ENCODE measurements at regions not wholly inside any gene's neighbourhood (a gene's known extent, or its start where the extent isn't known, plus 50 kb on each side); places are given as distances from the start of the nearest gene placed in this dataset.

DNA sequence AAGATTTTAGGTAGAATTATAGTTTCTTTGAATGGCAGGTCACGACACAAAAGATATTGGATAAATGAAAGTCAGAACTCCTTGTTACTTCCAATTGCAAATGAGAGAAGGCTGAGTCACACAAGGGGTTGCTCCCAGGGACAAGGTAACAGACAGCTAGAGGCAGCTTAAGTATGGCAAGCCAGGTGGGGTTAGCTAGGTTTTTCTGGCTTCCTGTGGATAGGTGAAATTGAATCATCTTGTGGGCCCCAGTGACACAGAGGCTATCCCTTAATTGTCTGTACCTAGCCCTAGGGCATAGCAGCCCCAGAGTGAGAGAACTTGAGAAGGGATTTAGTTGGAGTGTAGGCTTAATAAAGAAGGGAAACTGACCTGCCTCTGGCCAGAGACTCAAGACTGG is 407.7 kb upstream of the SLC8A1 start:
- TF ChIP-seq MAFK (IDR thresholded peaks at IDR 0.05; ENCODE audit: partially characterized antibody) (no peak), HOXB13 (CRISPR knock-in tag; IDR thresholded peaks at IDR 0.05; ENCODE audit: low read depth) (no peak), EP300 (IDR thresholded peaks at IDR 0.05) (no peak), RCOR1 (IDR thresholded peaks at IDR 0.05; ENCODE audit: low read depth, low read length) (no peak), BHLHE40 (IDR thresholded peaks at IDR 0.05; ENCODE audit: low read depth, low read length) (no peak), RFX5 (IDR thresholded peaks at IDR 0.05) (no peak), RAD21 (conservative IDR thresholded peaks at IDR 0.05 in 1 of 2, IDR thresholded peaks at IDR 0.05 in 1 of 2) (no peak), SREBF2 (IDR thresholded peaks at IDR 0.05) (no peak), HOXB5 (CRISPR knock-in tag; IDR thresholded peaks at IDR 0.05) (no peak), TP53 (CRISPR knock-in tag; IDR thresholded peaks at IDR 0.05) (no peak), CEBPB (IDR thresholded peaks at IDR 0.05) (no peak), FOXS1 (CRISPR knock-in tag; IDR thresholded peaks at IDR 0.05) (no peak), JUNB (IDR thresholded peaks at IDR 0.05) (no peak), PHF8 (IDR thresholded peaks at IDR 0.05; ENCODE audit: borderline replicate concordance, low read depth) (no peak), POLR2AphosphoS2 (conservative IDR thresholded peaks at IDR 0.05; ENCODE audit: low read length) (no peak)
- TF ChIP-seq, protein P1, sequence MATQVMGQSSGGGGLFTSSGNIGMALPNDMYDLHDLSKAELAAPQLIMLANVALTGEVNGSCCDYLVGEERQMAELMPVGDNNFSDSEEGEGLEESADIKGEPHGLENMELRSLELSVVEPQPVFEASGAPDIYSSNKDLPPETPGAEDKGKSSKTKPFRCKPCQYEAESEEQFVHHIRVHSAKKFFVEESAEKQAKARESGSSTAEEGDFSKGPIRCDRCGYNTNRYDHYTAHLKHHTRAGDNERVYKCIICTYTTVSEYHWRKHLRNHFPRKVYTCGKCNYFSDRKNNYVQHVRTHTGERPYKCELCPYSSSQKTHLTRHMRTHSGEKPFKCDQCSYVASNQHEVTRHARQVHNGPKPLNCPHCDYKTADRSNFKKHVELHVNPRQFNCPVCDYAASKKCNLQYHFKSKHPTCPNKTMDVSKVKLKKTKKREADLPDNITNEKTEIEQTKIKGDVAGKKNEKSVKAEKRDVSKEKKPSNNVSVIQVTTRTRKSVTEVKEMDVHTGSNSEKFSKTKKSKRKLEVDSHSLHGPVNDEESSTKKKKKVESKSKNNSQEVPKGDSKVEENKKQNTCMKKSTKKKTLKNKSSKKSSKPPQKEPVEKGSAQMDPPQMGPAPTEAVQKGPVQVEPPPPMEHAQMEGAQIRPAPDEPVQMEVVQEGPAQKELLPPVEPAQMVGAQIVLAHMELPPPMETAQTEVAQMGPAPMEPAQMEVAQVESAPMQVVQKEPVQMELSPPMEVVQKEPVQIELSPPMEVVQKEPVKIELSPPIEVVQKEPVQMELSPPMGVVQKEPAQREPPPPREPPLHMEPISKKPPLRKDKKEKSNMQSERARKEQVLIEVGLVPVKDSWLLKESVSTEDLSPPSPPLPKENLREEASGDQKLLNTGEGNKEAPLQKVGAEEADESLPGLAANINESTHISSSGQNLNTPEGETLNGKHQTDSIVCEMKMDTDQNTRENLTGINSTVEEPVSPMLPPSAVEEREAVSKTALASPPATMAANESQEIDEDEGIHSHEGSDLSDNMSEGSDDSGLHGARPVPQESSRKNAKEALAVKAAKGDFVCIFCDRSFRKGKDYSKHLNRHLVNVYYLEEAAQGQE (IDR thresholded peaks at IDR 0.05): no peak
- TF ChIP-seq, protein P2, sequence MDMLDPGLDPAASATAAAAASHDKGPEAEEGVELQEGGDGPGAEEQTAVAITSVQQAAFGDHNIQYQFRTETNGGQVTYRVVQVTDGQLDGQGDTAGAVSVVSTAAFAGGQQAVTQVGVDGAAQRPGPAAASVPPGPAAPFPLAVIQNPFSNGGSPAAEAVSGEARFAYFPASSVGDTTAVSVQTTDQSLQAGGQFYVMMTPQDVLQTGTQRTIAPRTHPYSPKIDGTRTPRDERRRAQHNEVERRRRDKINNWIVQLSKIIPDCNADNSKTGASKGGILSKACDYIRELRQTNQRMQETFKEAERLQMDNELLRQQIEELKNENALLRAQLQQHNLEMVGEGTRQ (IDR thresholded peaks at IDR 0.05): no peak
- WGBS (ENCODE audit: missing lambda C conversion rate): 0% methylated on average over 1 of the region's 1 CpG
- ATAC-seq (no peak), DNase-seq (ENCODE audit: low read depth in 1 of 2, low spot score in 1 of 2) (no peak), FAIRE-seq (no peak)
- no peak overlapping the region for H3K27ac ChIP-seq
- ChIA-PET CTCF (no interaction called here), POLR2A (no interaction called here)
- no peaks in the 10 kb centered on the region for H3K9me3 ChIP-seq
- H3K4me1 ChIP-seq: no peaks in the 10 kb centered on the region
- no peak overlapping the region for H3K4me3 ChIP-seq
- no peak overlapping the region for H3K4me2 ChIP-seq

DNA sequence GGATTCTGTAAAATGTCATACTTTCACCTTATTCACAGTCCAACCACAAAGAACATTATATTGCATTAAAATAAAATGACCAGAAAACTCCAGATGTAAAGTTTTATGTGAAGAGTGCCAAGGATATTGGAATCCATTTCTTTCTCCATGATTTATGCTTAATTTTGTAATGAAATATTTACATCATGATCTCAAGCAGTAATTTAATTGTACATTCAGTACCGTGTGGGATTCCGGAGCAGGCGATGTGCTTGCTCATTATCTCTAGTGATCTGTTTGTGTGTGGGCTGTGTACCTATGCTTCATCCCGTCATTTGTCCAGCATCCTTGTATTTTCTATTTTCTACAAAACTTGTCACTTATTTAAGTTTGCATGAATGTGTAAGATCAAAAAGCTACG is 415.9 kb upstream of the SLC8A1 start:
- TF ChIP-seq, protein P3, sequence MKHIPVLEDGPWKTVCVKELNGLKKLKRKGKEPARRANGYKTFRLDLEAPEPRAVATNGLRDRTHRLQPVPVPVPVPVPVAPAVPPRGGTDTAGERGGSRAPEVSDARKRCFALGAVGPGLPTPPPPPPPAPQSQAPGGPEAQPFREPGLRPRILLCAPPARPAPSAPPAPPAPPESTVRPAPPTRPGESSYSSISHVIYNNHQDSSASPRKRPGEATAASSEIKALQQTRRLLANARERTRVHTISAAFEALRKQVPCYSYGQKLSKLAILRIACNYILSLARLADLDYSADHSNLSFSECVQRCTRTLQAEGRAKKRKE (CRISPR knock-in tag; IDR thresholded peaks at IDR 0.05; ENCODE audit: low read depth): no peak
- TF ChIP-seq EHF (CRISPR knock-in tag; IDR thresholded peaks at IDR 0.05): no peak
- TF ChIP-seq SREBF2 (IDR thresholded peaks at IDR 0.05): no peak
- no peak for TF ChIP-seq EP300 (IDR thresholded peaks at IDR 0.05)
- no peak for TF ChIP-seq TFCP2L1 (CRISPR knock-in tag; IDR thresholded peaks at IDR 0.05)
- TF ChIP-seq, protein P4, sequence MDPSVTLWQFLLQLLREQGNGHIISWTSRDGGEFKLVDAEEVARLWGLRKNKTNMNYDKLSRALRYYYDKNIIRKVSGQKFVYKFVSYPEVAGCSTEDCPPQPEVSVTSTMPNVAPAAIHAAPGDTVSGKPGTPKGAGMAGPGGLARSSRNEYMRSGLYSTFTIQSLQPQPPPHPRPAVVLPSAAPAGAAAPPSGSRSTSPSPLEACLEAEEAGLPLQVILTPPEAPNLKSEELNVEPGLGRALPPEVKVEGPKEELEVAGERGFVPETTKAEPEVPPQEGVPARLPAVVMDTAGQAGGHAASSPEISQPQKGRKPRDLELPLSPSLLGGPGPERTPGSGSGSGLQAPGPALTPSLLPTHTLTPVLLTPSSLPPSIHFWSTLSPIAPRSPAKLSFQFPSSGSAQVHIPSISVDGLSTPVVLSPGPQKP (IDR thresholded peaks at IDR 0.05; ENCODE audit: low read depth, low read length): no peak
- TF ChIP-seq HOXB13 (CRISPR knock-in tag; IDR thresholded peaks at IDR 0.05; ENCODE audit: low read depth): no peak
- TF ChIP-seq, protein P5, sequence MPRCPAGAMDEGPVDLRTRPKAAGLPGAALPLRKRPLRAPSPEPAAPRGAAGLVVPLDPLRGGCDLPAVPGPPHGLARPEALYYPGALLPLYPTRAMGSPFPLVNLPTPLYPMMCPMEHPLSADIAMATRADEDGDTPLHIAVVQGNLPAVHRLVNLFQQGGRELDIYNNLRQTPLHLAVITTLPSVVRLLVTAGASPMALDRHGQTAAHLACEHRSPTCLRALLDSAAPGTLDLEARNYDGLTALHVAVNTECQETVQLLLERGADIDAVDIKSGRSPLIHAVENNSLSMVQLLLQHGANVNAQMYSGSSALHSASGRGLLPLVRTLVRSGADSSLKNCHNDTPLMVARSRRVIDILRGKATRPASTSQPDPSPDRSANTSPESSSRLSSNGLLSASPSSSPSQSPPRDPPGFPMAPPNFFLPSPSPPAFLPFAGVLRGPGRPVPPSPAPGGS (IDR thresholded peaks at IDR 0.05): no peak
- TF ChIP-seq BHLHE40 (IDR thresholded peaks at IDR 0.05; ENCODE audit: low read depth, low read length): no peak
- no peak for TF ChIP-seq RNF2 (IDR thresholded peaks at IDR 0.05; ENCODE audit: borderline replicate concordance, low read depth)
- TF ChIP-seq PHF8 (IDR thresholded peaks at IDR 0.05; ENCODE audit: borderline replicate concordance, low read depth): no peak
- TF ChIP-seq RCOR1 (IDR thresholded peaks at IDR 0.05; ENCODE audit: low read depth, low read length): no peak
- no peak for TF ChIP-seq ZFP36 (IDR thresholded peaks at IDR 0.05; ENCODE audit: borderline replicate concordance, partially characterized antibody)
- TF ChIP-seq KDM1A (IDR thresholded peaks at IDR 0.05; ENCODE audit: low read depth): no peak
- no peak for TF ChIP-seq ZSCAN20 (CRISPR knock-in tag; IDR thresholded peaks at IDR 0.05)
- no peak for TF ChIP-seq FOXS1 (CRISPR knock-in tag; IDR thresholded peaks at IDR 0.05)
- no peak for TF ChIP-seq POLR2AphosphoS2 (conservative IDR thresholded peaks at IDR 0.05; ENCODE audit: low read length)
- no peak for TF ChIP-seq JUN (IDR thresholded peaks at IDR 0.05)

More for the DNA sequence above, 415.9 kb upstream of the SLC8A1 start:
- Histone ChIP-seq H3K27ac (no peak overlapping the region), H3K9me3 (no peaks in the 10 kb centered on the region), H3K4me1 (no peaks in the 10 kb centered on the region), H3K4me2 (no peak overlapping the region), H3K4me3 (no peak overlapping the region)
- ChIA-PET CTCF (no interaction called here), POLR2A (no interaction called here)
- ATAC-seq: no peak
- no peak for FAIRE-seq
- 61% methylated on average over 5 of the region's 5 CpGs for WGBS (ENCODE audit: missing lambda C conversion rate)
- DNase-seq (ENCODE audit: low read depth in 1 of 2, low spot score in 1 of 2): no peak

Data from A549 (cell line).